GM12865 (cell line): ENCODE measurements at regions not wholly inside any gene's neighbourhood (a gene's known extent, or its start where the extent isn't known, plus 50 kb on each side); places are given as distances from the start of the nearest gene placed in this dataset.

Experiments
- DNase-seq: peaks from one replicate; pipeline ENCODE4 v3.0.0; 2010; ENCODE audit warnings: low read depth
- H3K4me3 ChIP-seq: 2 replicates; pipeline ENCODE4 v1.5.1; 2011; ENCODE audit warnings: mild to moderate bottlenecking, low read depth, low read length, control low read depth
- CTCF ChIP-seq: IDR thresholded peaks from 2 replicates; pipeline ENCODE4 v1.5.1; 2011; ENCODE audit warnings: low read length, control low read depth, low read depth, inconsistent platforms; ENCODE audit not compliant: insufficient read depth; ENCODE audit errors: missing control alignments

- DNase-seq = no peak
- TF ChIP-seq CTCF = no peak
- no peak overlapping the region for H3K4me3 ChIP-seq
These were observed 742.9 kb downstream of the INHBA start for GRCh38 chr7:40959955-40960354.

GRCh38 chr7:40948239-40948638 lies 754.7 kb downstream of the INHBA start:
- no peak overlapping the region for H3K4me3 ChIP-seq
- no peak for DNase-seq
- no peak for TF ChIP-seq CTCF

GRCh38 chr7:40947566-40947965 lies 755.3 kb downstream of the INHBA start:
- no peak for DNase-seq
- no peak for TF ChIP-seq CTCF
- no peak overlapping the region for H3K4me3 ChIP-seq

- no peak overlapping the region for H3K4me3 ChIP-seq
- no peak for DNase-seq
- TF ChIP-seq CTCF = no peak
These were observed 756.3 kb downstream of the INHBA start for GRCh38 chr7:40946549-40946948.

- DNase-seq = no peak
- no peak overlapping the region for H3K4me3 ChIP-seq
- no peak for TF ChIP-seq CTCF
These were observed 757.1 kb downstream of the INHBA start for GRCh38 chr7:40945788-40946187.

GRCh38 chr7:40944981-40945585 lies 757.8 kb downstream of the INHBA start:
- DNase-seq = no peak
- no peak overlapping the region for H3K4me3 ChIP-seq
- no peak for TF ChIP-seq CTCF

- no peak for TF ChIP-seq CTCF
- no peak for DNase-seq
- H3K4me3 ChIP-seq = no peak overlapping the region
These were observed 765.0 kb downstream of the INHBA start for GRCh38 chr7:40937879-40938278.
